DOHH2 (cell line): ENCODE measurements at regions not wholly inside any gene's neighbourhood (a gene's known extent, or its start where the extent isn't known, plus 50 kb on each side); places are given as distances from the start of the nearest gene placed in this dataset.

Source experiments
- H3F3A ChIP-seq: fragments of 200-600 bp; sonication (generic), shearing (Covaris generic); 2 replicates; pipeline ENCODE4 v1.6.0; 2016; ENCODE audit warnings: antibody characterized with exemption, mild to moderate bottlenecking; ENCODE audit not compliant: control insufficient read depth, insufficient read depth
- H3K27ac ChIP-seq: fragments of 200-600 bp; sonication (generic); 2 replicates; pipeline ENCODE4 v1.5.1; 2014; ENCODE audit warnings: low read depth, mild to moderate bottlenecking, low read length, moderate library complexity
- H3K27me3 ChIP-seq: fragments of 200-600 bp; sonication (generic); 2 replicates; pipeline ENCODE4 v1.6.1; 2014; ENCODE audit warnings: mild to moderate bottlenecking, low read length, mixed read lengths; ENCODE audit not compliant: control insufficient read depth
- H3K36me3 ChIP-seq: fragments of 200-600 bp; sonication (generic); 2 replicates; pipeline ENCODE4 v1.6.1; 2014; ENCODE audit warnings: mild to moderate bottlenecking, low read length, moderate library complexity, mixed read lengths; ENCODE audit not compliant: control insufficient read depth
- H3K4me1 ChIP-seq: fragments of 200-600 bp; sonication (generic); 2 replicates; pipeline ENCODE4 v1.6.1; 2014; ENCODE audit warnings: mild to moderate bottlenecking, low read length, mixed read lengths; ENCODE audit not compliant: control insufficient read depth
- H3K4me2 ChIP-seq: fragments of 200-600 bp; sonication (generic); 2 replicates; pipeline ENCODE4 v1.6.0; 2014; ENCODE audit warnings: mild to moderate bottlenecking, low read length, moderate library complexity
- H3K4me3 ChIP-seq: fragments of 200-600 bp; sonication (generic); 2 replicates; pipeline ENCODE4 v1.5.1; 2014; ENCODE audit warnings: mild to moderate bottlenecking, low read length, mixed read lengths
- H3K79me2 ChIP-seq: fragments of 200-600 bp; sonication (generic); 2 replicates; pipeline ENCODE4 v1.6.1; 2014; ENCODE audit warnings: mild to moderate bottlenecking, low read length, mixed read lengths; ENCODE audit not compliant: control insufficient read depth
- H3K9me2 ChIP-seq: fragments of 200-600 bp; sonication (generic); replicated peaks from 2 replicates; pipeline ENCODE4 v1.6.1; 2014; ENCODE audit warnings: mild to moderate bottlenecking, low read length, mixed read lengths; ENCODE audit not compliant: control insufficient read depth
- H3K9me3 ChIP-seq: fragments of 200-600 bp; sonication (generic); 2 replicates; pipeline ENCODE4 v1.6.1; 2014; ENCODE audit warnings: antibody characterized with exemption, low read length, mixed read lengths; ENCODE audit not compliant: control insufficient read depth, insufficient read depth
- H4K20me1 ChIP-seq: fragments of 200-600 bp; sonication (generic); 2 replicates; pipeline ENCODE4 v1.6.0; 2014; ENCODE audit warnings: low read depth, mild to moderate bottlenecking, antibody characterized with exemption, low read length, moderate library complexity; ENCODE audit not compliant: control insufficient read depth, insufficient read depth
- EZH2phosphoT487 ChIP-seq: fragments of 200-600 bp; sonication (generic); IDR thresholded peaks from 2 replicates; pipeline ENCODE4 v1.6.1; 2017; ENCODE audit warnings: borderline replicate concordance, mild to moderate bottlenecking, antibody characterized with exemption, low read length, moderate library complexity, mixed read lengths
- TF ChIP-seq, protein P1 (sequence below): fragments of 200-600 bp; sonication (generic); IDR thresholded peaks from one replicate; pipeline ENCODE4 v1.5.1; 2014; ENCODE audit warnings: antibody characterized with exemption, mild to moderate bottlenecking, low read depth, low read length; ENCODE audit not compliant: poor library complexity, severe bottlenecking

DNA sequence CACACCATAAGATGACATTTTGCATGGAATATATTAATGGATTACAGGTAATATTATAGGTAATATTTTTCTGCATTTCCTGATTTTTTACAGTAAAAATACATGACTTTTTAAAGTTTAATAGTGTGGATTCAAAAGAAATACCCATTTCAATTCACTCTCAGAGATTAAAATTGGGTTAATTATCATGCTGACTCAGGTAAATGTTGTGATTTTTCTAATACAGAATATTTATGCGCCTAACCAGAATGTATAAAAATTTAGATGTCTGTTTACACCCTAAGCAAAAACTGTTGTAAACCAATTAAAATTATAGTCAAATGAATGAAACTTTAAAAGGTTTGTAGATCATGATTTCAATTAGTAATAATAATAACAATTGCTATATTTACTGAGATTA, 117.2 kb upstream of the FLRT2 start:
- Histone ChIP-seq H3K27me3 (no peaks in the 10 kb centered on the region), H3K36me3 (no peaks in the 10 kb centered on the region), H3K4me1 (no peaks in the 10 kb centered on the region), H3K4me2 (no peak overlapping the region), H3K79me2 (no peaks in the 10 kb centered on the region), H3K9me2 (no peaks in the 10 kb centered on the region), H3K4me3 (no peak overlapping the region), H3K27ac (no peak overlapping the region), H3K9me3 (no peaks in the 10 kb centered on the region), H4K20me1 (no peaks in the 10 kb centered on the region), H3F3A (no peaks in the 10 kb centered on the region)
- no peak for TF ChIP-seq EZH2phosphoT487
- TF ChIP-seq, protein P1, sequence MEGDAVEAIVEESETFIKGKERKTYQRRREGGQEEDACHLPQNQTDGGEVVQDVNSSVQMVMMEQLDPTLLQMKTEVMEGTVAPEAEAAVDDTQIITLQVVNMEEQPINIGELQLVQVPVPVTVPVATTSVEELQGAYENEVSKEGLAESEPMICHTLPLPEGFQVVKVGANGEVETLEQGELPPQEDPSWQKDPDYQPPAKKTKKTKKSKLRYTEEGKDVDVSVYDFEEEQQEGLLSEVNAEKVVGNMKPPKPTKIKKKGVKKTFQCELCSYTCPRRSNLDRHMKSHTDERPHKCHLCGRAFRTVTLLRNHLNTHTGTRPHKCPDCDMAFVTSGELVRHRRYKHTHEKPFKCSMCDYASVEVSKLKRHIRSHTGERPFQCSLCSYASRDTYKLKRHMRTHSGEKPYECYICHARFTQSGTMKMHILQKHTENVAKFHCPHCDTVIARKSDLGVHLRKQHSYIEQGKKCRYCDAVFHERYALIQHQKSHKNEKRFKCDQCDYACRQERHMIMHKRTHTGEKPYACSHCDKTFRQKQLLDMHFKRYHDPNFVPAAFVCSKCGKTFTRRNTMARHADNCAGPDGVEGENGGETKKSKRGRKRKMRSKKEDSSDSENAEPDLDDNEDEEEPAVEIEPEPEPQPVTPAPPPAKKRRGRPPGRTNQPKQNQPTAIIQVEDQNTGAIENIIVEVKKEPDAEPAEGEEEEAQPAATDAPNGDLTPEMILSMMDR: no peak

DNA sequence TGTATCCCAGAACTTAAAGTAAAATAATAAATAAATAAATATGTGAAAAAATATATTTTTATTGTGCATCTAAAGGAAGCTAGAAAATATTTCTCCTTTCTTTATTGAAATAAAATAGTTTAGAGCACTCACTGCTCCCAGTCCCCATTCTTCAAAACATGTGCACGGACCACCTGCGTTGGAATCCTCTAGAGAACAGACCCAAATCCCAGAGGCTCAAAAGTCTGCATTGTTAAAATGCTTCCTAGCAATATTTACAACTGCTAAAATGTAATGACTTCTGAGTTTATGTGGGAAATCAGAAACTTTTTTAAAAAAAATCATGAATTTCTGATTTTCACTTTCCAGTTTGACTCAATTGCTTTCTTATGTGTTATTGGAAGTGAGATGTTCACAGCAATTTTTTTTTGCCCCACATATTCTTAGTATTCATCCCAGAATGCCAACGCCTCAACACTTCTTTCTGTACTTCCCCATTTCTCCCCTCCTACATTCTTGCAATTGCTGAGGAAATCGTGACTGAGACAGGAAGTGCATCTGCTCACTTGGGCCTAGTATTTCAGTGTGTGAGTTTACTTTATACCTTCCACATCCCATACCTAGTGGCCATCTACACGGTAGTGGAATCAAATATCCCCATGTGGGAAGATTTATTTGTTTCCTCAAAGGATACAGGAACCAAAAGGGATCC, 116.0 kb upstream of the FLRT2 start:
- no peaks in the 10 kb centered on the region for H3K9me2 ChIP-seq
- H3K9me3 ChIP-seq: no peaks in the 10 kb centered on the region
- H4K20me1 ChIP-seq: no peaks in the 10 kb centered on the region
- H3K4me1 ChIP-seq: no peaks in the 10 kb centered on the region
- no peak overlapping the region for H3K4me3 ChIP-seq
- H3K79me2 ChIP-seq: no peaks in the 10 kb centered on the region
- TF ChIP-seq EZH2phosphoT487: no peak
- TF ChIP-seq, protein P1: no peak
- H3K27ac ChIP-seq: no peak overlapping the region
- H3K4me2 ChIP-seq: no peak overlapping the region
- H3F3A ChIP-seq: no peaks in the 10 kb centered on the region
- H3K36me3 ChIP-seq: no peaks in the 10 kb centered on the region
- H3K27me3 ChIP-seq: no peaks in the 10 kb centered on the region

DNA sequence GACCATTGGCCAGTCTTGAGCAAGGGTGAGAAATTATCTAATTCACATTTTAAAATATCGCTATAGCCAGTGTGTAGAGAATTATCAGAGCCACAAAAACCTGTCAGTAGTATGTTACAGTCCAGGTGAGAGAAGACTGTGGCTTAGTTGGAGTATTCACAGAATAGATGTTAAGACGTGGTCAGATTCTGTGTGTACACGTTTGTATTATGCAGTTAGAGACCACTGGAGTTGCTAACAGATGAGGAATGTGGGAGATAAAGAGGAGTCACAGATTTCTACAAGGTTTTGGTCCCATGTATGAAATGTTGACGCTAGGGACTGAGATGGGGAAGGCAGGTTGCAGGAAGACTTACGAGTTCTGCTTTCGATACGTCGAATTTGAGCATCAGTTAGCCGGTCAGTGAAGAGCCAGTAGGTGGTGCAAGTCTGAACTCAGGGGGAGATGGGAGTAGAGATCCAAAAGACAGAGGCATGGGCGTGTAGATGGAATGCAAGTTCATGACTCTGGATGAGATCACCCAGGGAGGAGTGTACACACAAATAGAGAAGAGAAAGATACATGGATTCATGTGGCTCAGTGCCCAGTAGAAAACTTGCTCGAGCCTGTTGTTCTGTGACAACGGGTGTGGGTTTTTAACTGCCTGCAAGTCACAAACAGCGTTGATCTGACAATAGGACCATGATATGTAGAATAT, 114.8 kb upstream of the FLRT2 start:
- Histone ChIP-seq H3K36me3 (no peaks in the 10 kb centered on the region), H3K9me2 (no peaks in the 10 kb centered on the region; the same call in 1 of the 2 replicates), H3K79me2 (no peaks in the 10 kb centered on the region), H3K9me3 (no peaks in the 10 kb centered on the region), H4K20me1 (no peaks in the 10 kb centered on the region), H3K4me1 (no peaks in the 10 kb centered on the region), H3K27me3 (no peaks in the 10 kb centered on the region), H3K4me2 (no peak overlapping the region), H3K27ac (no peak overlapping the region), H3F3A (no peaks in the 10 kb centered on the region), H3K4me3 (no peak overlapping the region)
- no peak for TF ChIP-seq EZH2phosphoT487
- TF ChIP-seq, protein P1: no peak
